OCI-LY3 (cell line): ENCODE measurements at regions not wholly inside any gene's neighbourhood (a gene's known extent, or its start where the extent isn't known, plus 50 kb on each side); places are given as distances from the start of the nearest gene placed in this dataset.

Experiments used
- EZH2phosphoT487 ChIP-seq: fragments of 200-600 bp; shearing (Covaris generic); IDR thresholded peaks from 2 replicates; pipeline ENCODE4 v1.6.1; 2018; ENCODE audit warnings: antibody characterized with exemption, mixed run types, low read depth
- TF ChIP-seq, protein P1 (sequence below): fragments of 200-600, 300-600 bp; sonication (generic); IDR thresholded peaks from 2 replicates; pipeline ENCODE4 v1.5.1; 2014; ENCODE audit warnings: antibody characterized with exemption, low read length, low read depth

DNA sequence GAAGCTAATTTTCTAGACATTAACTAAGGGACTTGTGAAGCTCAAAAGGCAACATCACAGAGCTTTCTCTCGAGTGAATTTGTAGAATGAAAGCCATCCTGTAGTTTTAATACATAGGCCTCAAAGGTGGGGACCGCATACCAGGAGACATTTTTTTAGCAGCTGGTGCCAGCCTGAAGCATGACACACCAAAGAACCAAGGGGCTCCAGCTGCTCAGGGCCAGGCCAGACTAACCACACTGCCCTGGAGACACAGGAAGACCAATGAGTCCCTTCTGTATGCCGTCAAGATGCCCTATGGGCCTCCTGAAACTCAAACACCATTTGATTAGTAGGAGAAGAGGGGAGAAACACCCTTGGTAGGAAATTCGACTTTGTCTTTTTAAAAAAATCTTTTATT lies 113.9 kb upstream of the CACNA1E start:
- TF ChIP-seq, protein P1, sequence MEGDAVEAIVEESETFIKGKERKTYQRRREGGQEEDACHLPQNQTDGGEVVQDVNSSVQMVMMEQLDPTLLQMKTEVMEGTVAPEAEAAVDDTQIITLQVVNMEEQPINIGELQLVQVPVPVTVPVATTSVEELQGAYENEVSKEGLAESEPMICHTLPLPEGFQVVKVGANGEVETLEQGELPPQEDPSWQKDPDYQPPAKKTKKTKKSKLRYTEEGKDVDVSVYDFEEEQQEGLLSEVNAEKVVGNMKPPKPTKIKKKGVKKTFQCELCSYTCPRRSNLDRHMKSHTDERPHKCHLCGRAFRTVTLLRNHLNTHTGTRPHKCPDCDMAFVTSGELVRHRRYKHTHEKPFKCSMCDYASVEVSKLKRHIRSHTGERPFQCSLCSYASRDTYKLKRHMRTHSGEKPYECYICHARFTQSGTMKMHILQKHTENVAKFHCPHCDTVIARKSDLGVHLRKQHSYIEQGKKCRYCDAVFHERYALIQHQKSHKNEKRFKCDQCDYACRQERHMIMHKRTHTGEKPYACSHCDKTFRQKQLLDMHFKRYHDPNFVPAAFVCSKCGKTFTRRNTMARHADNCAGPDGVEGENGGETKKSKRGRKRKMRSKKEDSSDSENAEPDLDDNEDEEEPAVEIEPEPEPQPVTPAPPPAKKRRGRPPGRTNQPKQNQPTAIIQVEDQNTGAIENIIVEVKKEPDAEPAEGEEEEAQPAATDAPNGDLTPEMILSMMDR, result no peak
- TF ChIP-seq EZH2phosphoT487, result no peak
